MCF 10A (cell line): ENCODE measurements at regions not wholly inside any gene's neighbourhood (a gene's known extent, or its start where the extent isn't known, plus 50 kb on each side); places are given as distances from the start of the nearest gene placed in this dataset.

Source experiments
- BruUV-seq: library from RNA; stranded (reverse); fragments of 400-500 nt; replicated peaks from 2 replicates; lab custom pipeline; 2021; lab: Mats Ljungman, UMichigan
- CTCF ChIA-PET: fragments of 300-600 bp; sonication (Branson Sonifier 250); formaldehyde crosslinking; extraction: SDS; loops from one replicate; lab custom pipeline; 2021; ENCODE audit warnings: antibody characterized with exemption, inconsistent platforms; lab: Yijun Ruan, JAX
- POLR2A ChIA-PET: fragments of 300-600, 350-650 bp; sonication (Branson Sonifier 250); formaldehyde crosslinking; extraction: SDS; loops from one replicate; lab custom pipeline; 2020; ENCODE audit warnings: antibody characterized with exemption, inconsistent platforms; lab: Yijun Ruan, JAX
- DNase-seq: peaks from one replicate; pipeline ENCODE4 v3.0.0-alpha.2; 2018; ENCODE audit not compliant: unreplicated experiment
- H3K27ac Mint-ChIP-seq: one replicate; pipeline ENCODE4 v1.8.0; 2022; ENCODE audit warnings: mild to moderate bottlenecking, low read depth, mixed read lengths; ENCODE audit not compliant: unreplicated experiment
- H3K27me3 Mint-ChIP-seq: one replicate; pipeline ENCODE4 v1.8.0; 2022; ENCODE audit warnings: mixed read lengths; ENCODE audit not compliant: insufficient read depth, unreplicated experiment
- H3K36me3 Mint-ChIP-seq: one replicate; pipeline ENCODE4 v1.8.0; 2022; ENCODE audit warnings: mild to moderate bottlenecking, moderate library complexity, mixed read lengths; ENCODE audit not compliant: insufficient read depth, unreplicated experiment
- H3K4me1 Mint-ChIP-seq: one replicate; pipeline ENCODE4 v1.8.0; 2022; ENCODE audit warnings: mixed read lengths; ENCODE audit not compliant: insufficient read depth, unreplicated experiment
- H3K4me3 Mint-ChIP-seq: one replicate; pipeline ENCODE4 v1.8.0; 2022; ENCODE audit warnings: mild to moderate bottlenecking, moderate library complexity, mixed read lengths; ENCODE audit not compliant: unreplicated experiment
- H3K9me3 Mint-ChIP-seq: one replicate; pipeline ENCODE4 v1.8.0; 2022; ENCODE audit warnings: mixed read lengths; ENCODE audit not compliant: unreplicated experiment
- CTCF ChIP-seq: fragments of 200-600 bp; IDR thresholded peaks from one replicate; pipeline ENCODE4 v1.8.0; 2022; ENCODE audit warnings: antibody characterized with exemption, mild to moderate bottlenecking; ENCODE audit not compliant: unreplicated experiment
- intact Hi-C: fragments of 100-400 bp; cut with micrococcal nuclease; formaldehyde crosslinking; loops from 2 replicates; pipeline ENCODE4 v1.14.1; 2022

DNA sequence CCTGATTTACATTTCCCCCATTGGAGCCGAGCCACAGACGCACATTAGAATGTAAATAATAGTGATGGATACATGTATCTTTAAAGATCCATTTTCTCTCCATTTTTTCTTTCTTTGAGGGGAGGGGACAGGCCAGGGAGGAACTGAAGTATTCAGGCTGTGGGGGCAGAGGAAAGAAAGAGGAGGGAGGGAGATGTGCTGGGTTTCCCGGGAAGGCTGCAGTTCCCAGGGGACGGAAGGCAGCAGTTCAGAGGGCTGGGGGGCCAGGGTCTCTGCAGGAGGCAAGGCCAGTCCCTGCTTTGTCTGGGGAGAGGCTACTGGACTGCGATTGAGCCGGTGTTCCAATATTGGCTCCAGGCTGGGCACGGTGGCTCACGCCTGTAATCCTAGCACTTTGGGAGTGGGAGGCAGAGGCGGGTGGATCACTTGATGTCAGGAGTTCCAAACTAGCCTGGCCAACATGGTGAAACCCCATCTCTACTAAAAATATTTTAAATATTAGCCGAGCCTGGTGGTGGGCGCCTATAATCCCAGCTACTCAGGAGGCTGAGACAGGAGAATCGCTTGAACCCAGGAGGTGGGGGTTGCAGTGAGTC is 94.2 kb upstream of the LHX1 start:
- no peak overlapping the region for H3K27ac Mint-ChIP-seq
- POLR2A ChIA-PET = no interaction called here

DNA sequence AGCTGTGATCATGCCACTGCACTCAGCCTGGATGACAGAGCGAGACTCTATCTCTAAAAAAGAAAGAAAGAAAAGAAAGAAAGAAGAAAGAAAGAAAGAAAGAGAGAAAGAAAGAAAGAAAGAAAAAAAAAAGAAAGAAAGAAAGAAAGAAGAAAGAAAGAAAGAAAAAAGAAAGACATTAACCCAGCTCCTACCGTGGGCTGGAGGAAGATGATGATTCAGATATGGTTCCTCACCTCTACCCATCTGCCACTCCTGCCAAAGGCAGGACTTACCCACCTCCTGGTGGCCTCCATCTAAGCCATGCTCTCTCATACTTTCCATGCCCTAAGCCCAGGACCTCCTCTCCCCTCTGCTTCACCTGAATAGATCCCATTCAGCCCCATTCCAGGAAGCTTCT is 93.3 kb upstream of the LHX1 start:
- Mint-ChIP-seq H3K4me1 (no peaks in the 10 kb centered on the region), H3K27ac (no peak overlapping the region), H3K4me3 (no peak overlapping the region), H3K27me3 (no peaks in the 10 kb centered on the region), H3K9me3 (no peaks in the 10 kb centered on the region), H3K36me3 (no peaks in the 10 kb centered on the region)
- no peak for TF ChIP-seq CTCF
- intact Hi-C loops = no loop called here
- DNase-seq = no peak
- CTCF ChIA-PET = no interaction called here
- no TSS peak for BruUV-seq
- POLR2A ChIA-PET = no interaction called here

More for the DNA sequence above, 94.2 kb upstream of the LHX1 start:
- H3K36me3 Mint-ChIP-seq = no peaks in the 10 kb centered on the region
- no TSS peak for BruUV-seq
- DNase-seq = no peak
- no peaks in the 10 kb centered on the region for H3K9me3 Mint-ChIP-seq
- no peak overlapping the region for H3K4me3 Mint-ChIP-seq
- no peaks in the 10 kb centered on the region for H3K27me3 Mint-ChIP-seq
- TF ChIP-seq CTCF = no peak
- H3K4me1 Mint-ChIP-seq = no peaks in the 10 kb centered on the region
- intact Hi-C loops = no loop called here
- CTCF ChIA-PET = no interaction called here

DNA sequence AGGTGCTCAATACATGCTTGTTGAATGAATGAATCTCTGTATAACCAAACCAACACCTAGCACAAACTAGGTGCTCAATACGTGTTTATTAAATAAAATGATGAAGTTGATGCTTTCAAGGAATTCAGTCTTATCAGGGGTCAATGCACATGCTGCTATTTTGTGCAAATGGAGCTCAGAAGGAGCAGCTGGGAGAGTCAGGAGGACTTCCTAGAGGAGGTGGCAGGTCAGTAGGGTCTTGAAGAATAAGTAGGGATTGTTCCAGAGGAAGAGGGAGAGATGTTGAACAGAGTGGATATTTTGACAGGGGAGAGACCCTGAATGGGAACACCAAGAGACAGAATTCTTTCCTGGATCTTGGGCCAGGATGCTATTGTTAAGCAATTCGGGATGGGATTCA is 92.7 kb upstream of the LHX1 start:
- TF ChIP-seq CTCF = no peak
- Mint-ChIP-seq H3K27me3 (no peaks in the 10 kb centered on the region), H3K4me3 (no peak overlapping the region), H3K9me3 (no peaks in the 10 kb centered on the region), H3K27ac (no peak overlapping the region), H3K4me1 (no peaks in the 10 kb centered on the region), H3K36me3 (no peaks in the 10 kb centered on the region)
- ChIA-PET POLR2A (no interaction called here), CTCF (no interaction called here)
- no TSS peak for BruUV-seq
- intact Hi-C loops = no loop called here
- no peak for DNase-seq

GRCh38 chr17:36845916-36846315 is 91.4 kb upstream of the LHX1 start:
- Mint-ChIP-seq H3K9me3 (no peaks in the 10 kb centered on the region), H3K27ac (no peak overlapping the region), H3K4me1 (peaks cover 12% of the 10 kb centered on the region), H3K4me3 (no peak overlapping the region), H3K27me3 (no peaks in the 10 kb centered on the region), H3K36me3 (peaks cover 10% of the 10 kb centered on the region)
- no peak for TF ChIP-seq CTCF
- POLR2A ChIA-PET = no interaction called here
- BruUV-seq = no TSS peak
- DNase-seq = no peak
- intact Hi-C loops = no loop called here
- CTCF ChIA-PET = no interaction called here
